ENCODE measurements at regions not wholly inside any gene's neighbourhood (a gene's known extent, or its start where the extent isn't known, plus 50 kb on each side); places are given as distances from the start of the nearest gene placed in this dataset.

- FAIRE-seq: no peak
- DNase-seq (ENCODE audit: insufficient read length, low spot score): no peak
Observed at GRCh38 chr17:70230850-70231640, 61.7 kb downstream of the KCNJ2 start.

GRCh38 chr17:70232466-70232865 is 63.1 kb downstream of the KCNJ2 start:
- FAIRE-seq (no peak), DNase-seq (ENCODE audit: insufficient read length, low spot score) (no peak)
- no peak for TF ChIP-seq POU2F2 (IDR thresholded peaks at IDR 0.05; ENCODE audit: low read depth, low read length)
- TF ChIP-seq POLR2AphosphoS5 (IDR thresholded peaks at IDR 0.05; ENCODE audit: low read depth, low read length): no peak
- TF ChIP-seq TAF1 (IDR thresholded peaks at IDR 0.05; ENCODE audit: low read depth, low read length): no peak
- no peak for TF ChIP-seq POLR2A (IDR thresholded peaks at IDR 0.05; ENCODE audit: low read depth, low read length)
- no peak for TF ChIP-seq SPI1 (IDR thresholded peaks at IDR 0.05; ENCODE audit: low read depth, low read length)
- no peak for TF ChIP-seq PAX5 (IDR thresholded peaks at IDR 0.05; ENCODE audit: insufficient read depth, low read length, severe bottlenecking)

More at GRCh38 chr17:70230850-70231640, 61.7 kb downstream of the KCNJ2 start:
- TF ChIP-seq POLR2AphosphoS5 (IDR thresholded peaks at IDR 0.05; ENCODE audit: low read depth, low read length) (no peak), POU2F2 (IDR thresholded peaks at IDR 0.05; ENCODE audit: low read depth, low read length) (no peak), PAX5 (IDR thresholded peaks at IDR 0.05; ENCODE audit: insufficient read depth, low read length, severe bottlenecking) (no peak), POLR2A (IDR thresholded peaks at IDR 0.05; ENCODE audit: low read depth, low read length) (no peak), SPI1 (IDR thresholded peaks at IDR 0.05; ENCODE audit: low read depth, low read length) (no peak), TAF1 (IDR thresholded peaks at IDR 0.05; ENCODE audit: low read depth, low read length) (no peak)

- DNase-seq (ENCODE audit: insufficient read length, low spot score) (no peak), FAIRE-seq (no peak)
- TF ChIP-seq TAF1 (IDR thresholded peaks at IDR 0.05; ENCODE audit: low read depth, low read length) (no peak), POLR2AphosphoS5 (IDR thresholded peaks at IDR 0.05; ENCODE audit: low read depth, low read length) (no peak), SPI1 (IDR thresholded peaks at IDR 0.05; ENCODE audit: low read depth, low read length) (no peak), POU2F2 (IDR thresholded peaks at IDR 0.05; ENCODE audit: low read depth, low read length) (no peak), POLR2A (IDR thresholded peaks at IDR 0.05; ENCODE audit: low read depth, low read length) (no peak), PAX5 (IDR thresholded peaks at IDR 0.05; ENCODE audit: insufficient read depth, low read length, severe bottlenecking) (no peak)
Observed at GRCh38 chr17:70235252-70235651, 65.9 kb downstream of the KCNJ2 start.

- DNase-seq (ENCODE audit: insufficient read length, low spot score) (no peak), FAIRE-seq (no peak)
- TF ChIP-seq POLR2AphosphoS5 (IDR thresholded peaks at IDR 0.05; ENCODE audit: low read depth, low read length) (no peak), SPI1 (IDR thresholded peaks at IDR 0.05; ENCODE audit: low read depth, low read length) (no peak), PAX5 (IDR thresholded peaks at IDR 0.05; ENCODE audit: insufficient read depth, low read length, severe bottlenecking) (no peak), TAF1 (IDR thresholded peaks at IDR 0.05; ENCODE audit: low read depth, low read length) (no peak), POLR2A (IDR thresholded peaks at IDR 0.05; ENCODE audit: low read depth, low read length) (no peak), POU2F2 (IDR thresholded peaks at IDR 0.05; ENCODE audit: low read depth, low read length) (no peak)
Observed at GRCh38 chr17:70238228-70238627, 68.9 kb downstream of the KCNJ2 start.

- FAIRE-seq (no peak), DNase-seq (ENCODE audit: insufficient read length, low spot score) (no peak)
- no peak for TF ChIP-seq POLR2A (IDR thresholded peaks at IDR 0.05; ENCODE audit: low read depth, low read length)
- no peak for TF ChIP-seq SPI1 (IDR thresholded peaks at IDR 0.05; ENCODE audit: low read depth, low read length)
- no peak for TF ChIP-seq POLR2AphosphoS5 (IDR thresholded peaks at IDR 0.05; ENCODE audit: low read depth, low read length)
- no peak for TF ChIP-seq TAF1 (IDR thresholded peaks at IDR 0.05; ENCODE audit: low read depth, low read length)
- no peak for TF ChIP-seq POU2F2 (IDR thresholded peaks at IDR 0.05; ENCODE audit: low read depth, low read length)
- TF ChIP-seq PAX5 (IDR thresholded peaks at IDR 0.05; ENCODE audit: insufficient read depth, low read length, severe bottlenecking): no peak
Observed at GRCh38 chr17:70238646-70239045, 69.3 kb downstream of the KCNJ2 start.

GRCh38 chr17:70239391-70239826 is 70.1 kb downstream of the KCNJ2 start:
- FAIRE-seq (no peak), DNase-seq (ENCODE audit: insufficient read length, low spot score) (no peak)
- TF ChIP-seq POU2F2 (IDR thresholded peaks at IDR 0.05; ENCODE audit: low read depth, low read length): no peak
- no peak for TF ChIP-seq TAF1 (IDR thresholded peaks at IDR 0.05; ENCODE audit: low read depth, low read length)
- TF ChIP-seq POLR2A (IDR thresholded peaks at IDR 0.05; ENCODE audit: low read depth, low read length): no peak
- no peak for TF ChIP-seq SPI1 (IDR thresholded peaks at IDR 0.05; ENCODE audit: low read depth, low read length)
- no peak for TF ChIP-seq POLR2AphosphoS5 (IDR thresholded peaks at IDR 0.05; ENCODE audit: low read depth, low read length)
- TF ChIP-seq PAX5 (IDR thresholded peaks at IDR 0.05; ENCODE audit: insufficient read depth, low read length, severe bottlenecking): no peak

- no peak for TF ChIP-seq TAF1 (IDR thresholded peaks at IDR 0.05; ENCODE audit: low read depth, low read length)
- TF ChIP-seq SPI1 (IDR thresholded peaks at IDR 0.05; ENCODE audit: low read depth, low read length): no peak
- TF ChIP-seq POLR2A (IDR thresholded peaks at IDR 0.05; ENCODE audit: low read depth, low read length): no peak
- TF ChIP-seq PAX5 (IDR thresholded peaks at IDR 0.05; ENCODE audit: insufficient read depth, low read length, severe bottlenecking): no peak
- no peak for TF ChIP-seq POLR2AphosphoS5 (IDR thresholded peaks at IDR 0.05; ENCODE audit: low read depth, low read length)
- no peak for TF ChIP-seq POU2F2 (IDR thresholded peaks at IDR 0.05; ENCODE audit: low read depth, low read length)
- DNase-seq (ENCODE audit: insufficient read length, low spot score) (no peak), FAIRE-seq (no peak)
Observed at GRCh38 chr17:70241071-70241470, 71.7 kb downstream of the KCNJ2 start.

- no peak for FAIRE-seq
- DNase-seq (ENCODE audit: insufficient read length, low spot score): no peak
- TF ChIP-seq SPI1 (IDR thresholded peaks at IDR 0.05; ENCODE audit: low read depth, low read length) (no peak), PAX5 (IDR thresholded peaks at IDR 0.05; ENCODE audit: insufficient read depth, low read length, severe bottlenecking) (no peak), TAF1 (IDR thresholded peaks at IDR 0.05; ENCODE audit: low read depth, low read length) (no peak), POU2F2 (IDR thresholded peaks at IDR 0.05; ENCODE audit: low read depth, low read length) (no peak), POLR2A (IDR thresholded peaks at IDR 0.05; ENCODE audit: low read depth, low read length) (no peak), POLR2AphosphoS5 (IDR thresholded peaks at IDR 0.05; ENCODE audit: low read depth, low read length) (no peak)
Observed at GRCh38 chr17:70242781-70243437, 73.6 kb downstream of the KCNJ2 start.

GRCh38 chr17:70251706-70252105 is 82.4 kb downstream of the KCNJ2 start:
- no peak for TF ChIP-seq POU2F2 (IDR thresholded peaks at IDR 0.05; ENCODE audit: low read depth, low read length)
- TF ChIP-seq POLR2AphosphoS5 (IDR thresholded peaks at IDR 0.05; ENCODE audit: low read depth, low read length): no peak
- no peak for TF ChIP-seq TAF1 (IDR thresholded peaks at IDR 0.05; ENCODE audit: low read depth, low read length)
- no peak for TF ChIP-seq SPI1 (IDR thresholded peaks at IDR 0.05; ENCODE audit: low read depth, low read length)
- no peak for TF ChIP-seq PAX5 (IDR thresholded peaks at IDR 0.05; ENCODE audit: insufficient read depth, low read length, severe bottlenecking)
- no peak for DNase-seq (ENCODE audit: insufficient read length, low spot score)

More at GRCh38 chr17:70251706-70252105, 82.4 kb downstream of the KCNJ2 start:
- FAIRE-seq: no peak
